Pancreas (tissue), 10 donors: ENCODE measurements at regions not wholly inside any gene's neighbourhood (a gene's known extent, or its start where the extent isn't known, plus 50 kb on each side); places are given as distances from the start of the nearest gene placed in this dataset.
A peak's percentile ranks its signal among the peaks of the same experiment; 100 is the strongest.

ENCODE experiments used
- ATAC-seq, 4 donors: fragments of 200-7000 bp; cut with Tn5 transposase; one replicate each; pipeline versions ENCODE4 v1.8.0 to v1.9.1; 2020; ENCODE audit warnings: mild to moderate bottlenecking in 4 of 4, moderate library complexity in 4 of 4
- DNase-seq, 6 donors: peaks; one replicate each; pipeline ENCODE4 v3.0.0-alpha.2; 2020
- FAIRE-seq: peaks from 2 replicates; lab custom pipeline; 2012; peaks lifted over from hg19 to GRCh38; lab: Jason Lieb, UNC
- H3K27ac ChIP-seq, 4 donors: fragments of 200-600 bp; sonication (generic); 1 replicate in 3 of 4; 2 replicates in 1 of 4; pipeline versions ENCODE4 v1.5.0 to v1.8.0; 2020
- H3K27me3 ChIP-seq, 4 donors: fragments of 200-600 bp; one replicate each; pipeline ENCODE4 v1.8.0; 2021
- H3K36me3 ChIP-seq, 3 donors: fragments of 200-600 bp; sonication (generic) in 1 of 3; one replicate each; pipeline versions ENCODE4 v1.5.0 to v1.8.0; 2020 to 2021
- H3K4me1 ChIP-seq, 3 donors: fragments of 200-600 bp; one replicate each; pipeline ENCODE4 v1.8.0; 2021
- H3K4me3 ChIP-seq, 4 donors: fragments of 200-600 bp; sonication (generic) in 2 of 4; one replicate each; pipeline versions ENCODE4 v1.5.0 to v1.8.0; 2020 to 2021
- H3K9me3 ChIP-seq, 4 donors: fragments of 200-600 bp; one replicate each; pipeline ENCODE4 v1.8.0; 2021
- CTCF ChIP-seq, 4 donors: fragments of 200-600 bp; sonication (generic) in 3 of 4; IDR thresholded peaks; one replicate each; pipeline versions ENCODE4 v1.5.0 to v1.8.0; 2021; ENCODE audit warnings: antibody characterized with exemption in 4 of 4
- WGBS, 2 donors: extraction: QIAGEN DNeasy Blood & Tissue Kit; methylation state at CpG; one replicate each; pipeline ENCODE4 v1.1.7; 2013; 5-methylcytosine and 5-hydroxymethylcytosine counted together
- intact Hi-C, 3 donors: fragments of 100-400 bp; cut with DNase I; formaldehyde crosslinking; loops; one replicate each; pipeline versions ENCODE4 v1.11.1 to v1.14.2; 2022
- donor health status: healthy with polysubstance abuse.
- donor health status: DM: no; HTN: no; CAD: no; lungs with moderate emphysema.
- donor health status: DM: no; HTN: no; CAD: no.
- donor health status: control.
- donor health status: control.
- donor health status: Bipolar disorder and iron deficiency.
- donor health status: DM: yes; HTN: yes; CAD: no.
- donor health status: DM: no; HTN: no; CAD: no.
- donor health status: DM: no; HTN: no; CAD: no.
- donor health status: DM: yes; HTN: yes; CAD: no.

DNA sequence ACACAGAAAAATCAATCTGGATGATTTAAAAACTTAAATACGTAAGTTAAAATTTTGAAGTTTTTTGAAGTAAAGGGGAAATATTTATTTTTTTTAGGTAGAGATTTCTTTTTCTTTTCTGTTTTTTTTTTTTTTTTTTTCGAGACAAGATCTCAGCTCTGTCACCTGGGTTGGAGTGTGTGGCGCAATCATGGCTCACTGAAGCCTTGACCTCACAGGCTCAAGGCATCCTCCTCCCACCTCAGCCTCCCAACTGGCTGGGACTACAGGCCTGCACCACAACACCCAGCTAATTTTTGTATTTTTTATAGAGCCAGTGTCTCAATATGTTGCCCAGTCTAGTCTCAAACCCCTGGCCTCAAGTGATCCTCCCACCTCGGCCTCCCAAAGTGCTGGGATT is 120.4 kb upstream of the CLDN10 start:
- no peaks in the 10 kb centered on the region for H3K36me3 ChIP-seq
- no peaks in the 10 kb centered on the region for H3K9me3 ChIP-seq
- no peak overlapping the region for H3K27ac ChIP-seq
- ATAC-seq: no peak
- H3K27me3 ChIP-seq: no peaks in the 10 kb centered on the region
- intact Hi-C loops: no loop called here
- WGBS, 2 donors: 88 to 92% methylated on average over 4 of the region's 4 CpGs
- no peak for FAIRE-seq
- H3K4me1 ChIP-seq: no peaks in the 10 kb centered on the region
- H3K4me3 ChIP-seq: no peak overlapping the region
- TF ChIP-seq CTCF (IDR thresholded peaks at IDR 0.05): no peak
- DNase-seq: no peak

- intact Hi-C loops: no loop called here
- ATAC-seq (no peak), DNase-seq (no peak), FAIRE-seq (no peak)
- H3K27me3 ChIP-seq: no peaks in the 10 kb centered on the region
- H3K9me3 ChIP-seq: no peaks in the 10 kb centered on the region
- TF ChIP-seq CTCF (IDR thresholded peaks at IDR 0.05): no peak
- no peak overlapping the region for H3K4me3 ChIP-seq
- no peaks in the 10 kb centered on the region for H3K4me1 ChIP-seq
- WGBS, 2 donors: 94 to 95% methylated on average over 21 of the region's 21 CpGs
- H3K36me3 ChIP-seq: no peaks in the 10 kb centered on the region
- no peak overlapping the region for H3K27ac ChIP-seq
Observed at GRCh38 chr13:95433537-95433936, 119.0 kb upstream of the CLDN10 start.

- no peaks in the 10 kb centered on the region for H3K4me1 ChIP-seq
- DNase-seq (no peak), FAIRE-seq (no peak), ATAC-seq (no peak)
- H3K27me3 ChIP-seq: no peaks in the 10 kb centered on the region
- H3K36me3 ChIP-seq: no peaks in the 10 kb centered on the region
- no peak for TF ChIP-seq CTCF (IDR thresholded peaks at IDR 0.05)
- no peak overlapping the region for H3K27ac ChIP-seq
- intact Hi-C loops: no loop called here
- H3K9me3 ChIP-seq: no peaks in the 10 kb centered on the region
- H3K4me3 ChIP-seq: no peak overlapping the region
Observed at GRCh38 chr13:95434111-95434510, 118.4 kb upstream of the CLDN10 start.

GRCh38 chr13:95437561-95437960 is 115.0 kb upstream of the CLDN10 start:
- H3K36me3 ChIP-seq: no peaks in the 10 kb centered on the region
- FAIRE-seq (no peak), DNase-seq (no peak), ATAC-seq (no peak)
- H3K4me3 ChIP-seq: no peak overlapping the region
- intact Hi-C loops: no loop called here
- TF ChIP-seq CTCF (IDR thresholded peaks at IDR 0.05): no peak
- 93 to 97% methylated on average over 7 of the region's 7 CpGs for WGBS, 2 donors
- H3K4me1 ChIP-seq: no peaks in the 10 kb centered on the region
- no peaks in the 10 kb centered on the region for H3K27me3 ChIP-seq
- no peaks in the 10 kb centered on the region for H3K9me3 ChIP-seq
- no peak overlapping the region for H3K27ac ChIP-seq

DNA sequence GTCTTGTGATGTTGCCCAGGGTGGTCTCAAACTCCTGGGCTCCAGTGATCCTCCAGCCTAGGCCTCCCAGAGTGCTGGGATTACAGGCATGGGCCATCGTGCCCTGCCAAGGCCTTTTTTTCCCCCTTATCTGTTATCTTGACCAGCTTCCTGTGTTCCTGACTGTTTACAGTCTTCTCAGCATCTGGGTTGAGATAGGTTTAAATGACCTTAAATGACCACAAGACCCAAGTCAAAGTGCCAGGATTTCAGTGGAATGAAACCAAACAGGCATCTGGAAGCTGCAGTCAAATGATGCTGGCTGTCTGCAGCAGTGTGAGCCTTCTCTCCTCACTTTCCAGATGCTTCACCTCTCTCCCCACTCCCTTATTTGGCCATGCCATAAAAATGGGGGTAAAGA is 114.2 kb upstream of the CLDN10 start:
- Histone ChIP-seq H3K27me3 (no peaks in the 10 kb centered on the region), H3K36me3 (no peaks in the 10 kb centered on the region), H3K4me3 (no peak overlapping the region), H3K27ac (no peak overlapping the region), H3K4me1 (no peaks in the 10 kb centered on the region), H3K9me3 (no peaks in the 10 kb centered on the region)
- peak in 1 of 4 donors; percentile 20 for ATAC-seq
- intact Hi-C loops: no loop called here
- FAIRE-seq: no peak
- 8 to 22% methylated on average over 1 of the region's 1 CpG for WGBS, 2 donors
- DNase-seq: peak in 1 of 6 donors; percentile 7
- no peak for TF ChIP-seq CTCF (IDR thresholded peaks at IDR 0.05)
